PC-9 (cell line): ENCODE measurements at regions not wholly inside any gene's neighbourhood (a gene's known extent, or its start where the extent isn't known, plus 50 kb on each side); places are given as distances from the start of the nearest gene placed in this dataset.

Source experiments
- BruUV-seq: library from RNA; stranded (reverse); fragments of 400-500 nt; replicated peaks from 2 replicates; lab custom pipeline; 2021; lab: Mats Ljungman, UMichigan
- CTCF ChIA-PET: fragments of 300-600 bp; sonication (Branson Sonifier 250); formaldehyde crosslinking; loops from one replicate; lab custom pipeline; 2022; ENCODE audit warnings: antibody characterized with exemption; lab: Charles Lee
- POLR2A ChIA-PET: fragments of 300-600 bp; sonication (Branson Sonifier 250); formaldehyde crosslinking; loops from one replicate; lab custom pipeline; 2022; ENCODE audit warnings: antibody characterized with exemption; ENCODE audit not compliant: unreplicated experiment; lab: Charles Lee
- DNase-seq, 2 experiments: peaks; one replicate each; pipeline versions ENCODE4 v3.0.0 to v3.0.0-alpha.2; 2015 to 2022; ENCODE audit warnings: mixed read lengths in 1 of 2
- H2AFZ ChIP-seq: fragments of 200-600 bp; sonication (generic); 2 replicates; pipeline ENCODE4 v1.8.1; 2017; ENCODE audit warnings: antibody characterized with exemption
- H3F3A ChIP-seq: fragments of 200-600 bp; sonication (generic); 2 replicates; pipeline ENCODE4 v1.8.1; 2017; ENCODE audit warnings: antibody characterized with exemption, mild to moderate bottlenecking, low read depth; ENCODE audit not compliant: insufficient read depth
- H3K27ac ChIP-seq: fragments of 200-600 bp; sonication (generic); 2 replicates; pipeline ENCODE4 v1.6.1; 2016; ENCODE audit warnings: mixed run types
- H3K27me3 ChIP-seq: fragments of 200-600 bp; sonication (generic); 2 replicates; pipeline ENCODE4 v1.6.1; 2016; ENCODE audit warnings: low read depth, mixed run types; ENCODE audit not compliant: insufficient read depth
- H3K36me3 ChIP-seq: fragments of 200-600 bp; sonication (generic); 2 replicates; pipeline ENCODE4 v1.6.1; 2016; ENCODE audit warnings: low read depth, mixed run types
- H3K4me1 ChIP-seq: fragments of 200-600 bp; sonication (generic); replicated peaks from 2 replicates; pipeline ENCODE4 v1.6.1; 2016; ENCODE audit warnings: mixed run types; ENCODE audit not compliant: insufficient read depth
- H3K4me2 ChIP-seq: fragments of 200-600 bp; sonication (generic); 2 replicates; pipeline ENCODE4 v1.6.1; 2017; ENCODE audit warnings: mixed run types
- H3K4me3 ChIP-seq: fragments of 200-600 bp; sonication (generic); 2 replicates; pipeline ENCODE4 v1.6.1; 2016; ENCODE audit warnings: mixed run types
- H3K79me2 ChIP-seq: fragments of 200-600 bp; sonication (generic); 2 replicates; pipeline ENCODE4 v1.6.1; 2017; ENCODE audit warnings: low read depth, mixed run types
- H3K9me2 ChIP-seq: fragments of 200-600 bp; sonication (generic); 2 replicates; pipeline ENCODE4 v1.8.1; 2017; ENCODE audit warnings: mild to moderate bottlenecking; ENCODE audit not compliant: insufficient read depth
- H3K9me3 ChIP-seq: fragments of 200-600 bp; sonication (generic); 2 replicates; pipeline ENCODE4 v1.8.1; 2016; ENCODE audit warnings: low read depth; ENCODE audit not compliant: insufficient read depth
- H4K20me1 ChIP-seq: fragments of 200-600 bp; sonication (generic); 2 replicates; pipeline ENCODE4 v1.8.1; 2017; ENCODE audit not compliant: insufficient read depth
- EZH2 ChIP-seq: fragments of 200-600 bp; sonication (generic); IDR thresholded peaks from 2 replicates; pipeline ENCODE4 v1.8.0; 2017; ENCODE audit warnings: antibody characterized with exemption, low read depth
- intact Hi-C: fragments of 100-400 bp; cut with micrococcal nuclease; formaldehyde crosslinking; loops from one replicate; pipeline ENCODE4 v1.10.0; 2022; ENCODE audit not compliant: unreplicated experiment
- TF ChIP-seq, protein P1 (sequence below): fragments of 200-600 bp; sonication (generic); conservative IDR thresholded peaks from 2 replicates; pipeline ENCODE4 v1.6.1; 2017; ENCODE audit warnings: mixed run types, antibody characterized with exemption, mild to moderate bottlenecking, moderate library complexity

DNA sequence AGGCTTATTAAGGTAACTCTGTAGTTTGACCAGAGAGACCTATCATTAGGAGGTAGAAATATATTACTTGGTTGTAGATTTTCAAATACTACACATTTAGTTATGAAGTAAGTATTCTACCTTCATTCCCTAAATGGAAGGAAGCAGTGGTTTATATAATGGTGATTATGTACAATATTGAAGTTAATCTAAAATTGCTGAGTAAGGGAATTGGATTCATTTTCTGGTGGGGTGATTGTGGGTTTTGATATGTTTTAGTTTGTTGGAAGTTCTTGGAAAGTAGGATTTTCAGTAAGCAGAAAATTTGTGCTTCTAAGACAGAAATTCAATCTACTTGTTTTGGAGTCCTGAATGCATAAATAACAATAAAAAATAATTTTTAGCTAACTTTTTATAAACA, 1830.9 kb upstream of the ADGRL3 start:
- CTCF ChIA-PET, result no interaction called here
- Histone ChIP-seq H3K4me3 (no peak overlapping the region), H3K9me2 (no peaks in the 10 kb centered on the region)

DNA sequence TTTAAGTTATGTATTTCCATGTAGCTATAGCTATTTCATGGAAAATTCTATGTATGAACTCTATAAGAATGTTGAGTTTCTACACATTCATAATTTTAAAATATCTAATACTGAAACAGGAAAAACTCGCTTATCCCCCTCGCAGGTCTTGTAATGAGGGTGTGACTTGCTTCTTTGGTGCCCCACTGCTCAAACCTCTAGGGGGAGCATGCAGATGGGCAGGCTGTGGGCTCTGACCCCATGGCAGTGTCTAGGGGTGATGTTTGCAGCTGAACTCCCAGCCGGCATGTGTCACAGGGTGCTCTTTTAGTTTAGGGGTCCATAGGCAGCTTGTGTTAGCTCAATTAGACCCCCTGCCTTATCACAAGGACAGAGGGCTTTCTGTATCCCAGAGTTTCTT, 1825.7 kb upstream of the ADGRL3 start:
- DNase-seq, result no peak
- CTCF ChIA-PET, result no interaction called here
- Histone ChIP-seq H3K79me2 (no peaks in the 10 kb centered on the region), H3F3A (no peaks in the 10 kb centered on the region), H3K9me2 (no peaks in the 10 kb centered on the region), H3K4me2 (no peak overlapping the region), H3K4me3 (no peak overlapping the region), H3K9me3 (no peaks in the 10 kb centered on the region), H4K20me1 (no peaks in the 10 kb centered on the region), H3K27me3 (no peaks in the 10 kb centered on the region), H2AFZ (no peak overlapping the region), H3K36me3 (no peaks in the 10 kb centered on the region), H3K27ac (no peak overlapping the region), H3K4me1 (no peaks in the 10 kb centered on the region)
- intact Hi-C loops, result no loop called here
- POLR2A ChIA-PET, result no interaction called here
- TF ChIP-seq, protein P1, sequence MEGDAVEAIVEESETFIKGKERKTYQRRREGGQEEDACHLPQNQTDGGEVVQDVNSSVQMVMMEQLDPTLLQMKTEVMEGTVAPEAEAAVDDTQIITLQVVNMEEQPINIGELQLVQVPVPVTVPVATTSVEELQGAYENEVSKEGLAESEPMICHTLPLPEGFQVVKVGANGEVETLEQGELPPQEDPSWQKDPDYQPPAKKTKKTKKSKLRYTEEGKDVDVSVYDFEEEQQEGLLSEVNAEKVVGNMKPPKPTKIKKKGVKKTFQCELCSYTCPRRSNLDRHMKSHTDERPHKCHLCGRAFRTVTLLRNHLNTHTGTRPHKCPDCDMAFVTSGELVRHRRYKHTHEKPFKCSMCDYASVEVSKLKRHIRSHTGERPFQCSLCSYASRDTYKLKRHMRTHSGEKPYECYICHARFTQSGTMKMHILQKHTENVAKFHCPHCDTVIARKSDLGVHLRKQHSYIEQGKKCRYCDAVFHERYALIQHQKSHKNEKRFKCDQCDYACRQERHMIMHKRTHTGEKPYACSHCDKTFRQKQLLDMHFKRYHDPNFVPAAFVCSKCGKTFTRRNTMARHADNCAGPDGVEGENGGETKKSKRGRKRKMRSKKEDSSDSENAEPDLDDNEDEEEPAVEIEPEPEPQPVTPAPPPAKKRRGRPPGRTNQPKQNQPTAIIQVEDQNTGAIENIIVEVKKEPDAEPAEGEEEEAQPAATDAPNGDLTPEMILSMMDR, result no peak
- no peak for TF ChIP-seq EZH2
- BruUV-seq, result no TSS peak

More for the DNA sequence above, 1830.9 kb upstream of the ADGRL3 start:
- H3K36me3 ChIP-seq, result no peaks in the 10 kb centered on the region
- no peaks in the 10 kb centered on the region for H3F3A ChIP-seq
- H2AFZ ChIP-seq, result no peak overlapping the region
- no peaks in the 10 kb centered on the region for H3K9me3 ChIP-seq
- no peaks in the 10 kb centered on the region for H3K27me3 ChIP-seq
- intact Hi-C loops, result no loop called here
- no peak for DNase-seq
- POLR2A ChIA-PET, result no interaction called here
- TF ChIP-seq, protein P1, result no peak
- no peak for TF ChIP-seq EZH2
- H3K79me2 ChIP-seq, result no peaks in the 10 kb centered on the region
- H3K27ac ChIP-seq, result no peak overlapping the region
- no TSS peak for BruUV-seq
- H3K4me1 ChIP-seq, result no peaks in the 10 kb centered on the region
- H4K20me1 ChIP-seq, result no peaks in the 10 kb centered on the region
- H3K4me2 ChIP-seq, result no peak overlapping the region

DNA sequence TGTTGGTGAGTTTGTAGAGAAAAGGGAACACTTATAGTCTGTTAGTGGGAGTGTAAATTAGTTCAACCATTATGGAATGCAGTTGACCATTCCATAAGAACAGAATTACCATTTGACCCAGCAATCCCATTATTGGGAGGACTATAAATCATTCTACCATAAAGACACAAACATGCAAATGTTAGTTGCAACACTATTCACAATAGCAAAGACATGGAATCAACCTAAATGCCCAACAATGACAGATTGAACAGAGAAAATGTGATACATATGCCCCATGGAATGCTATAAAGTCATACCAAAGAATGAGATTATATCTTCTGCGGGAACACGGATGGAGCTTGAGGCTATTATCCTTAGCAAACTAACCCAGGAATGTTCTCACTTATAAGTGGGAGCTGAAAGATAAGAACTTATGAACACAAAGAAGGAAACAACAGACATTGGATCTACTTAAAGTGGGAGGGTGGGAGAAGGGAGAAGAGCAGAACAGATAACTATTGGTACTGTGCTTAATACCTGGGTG, 1819.2 kb upstream of the ADGRL3 start:
- H4K20me1 ChIP-seq, result no peaks in the 10 kb centered on the region
- no peaks in the 10 kb centered on the region for H3F3A ChIP-seq
- CTCF ChIA-PET, result no interaction called here
- no peak overlapping the region for H3K4me3 ChIP-seq
- H3K9me2 ChIP-seq, result no peaks in the 10 kb centered on the region
- TF ChIP-seq, protein P1, result no peak
- TF ChIP-seq EZH2, result no peak
- no peaks in the 10 kb centered on the region for H3K4me1 ChIP-seq
- POLR2A ChIA-PET, result no interaction called here
- no peak overlapping the region for H3K27ac ChIP-seq
- no peaks in the 10 kb centered on the region for H3K36me3 ChIP-seq
- no peak overlapping the region for H3K4me2 ChIP-seq
- intact Hi-C loops, result no loop called here
- no peaks in the 10 kb centered on the region for H3K27me3 ChIP-seq
- no peak for DNase-seq
- no peaks in the 10 kb centered on the region for H3K9me3 ChIP-seq
- no peak overlapping the region for H2AFZ ChIP-seq
- no TSS peak for BruUV-seq
- no peaks in the 10 kb centered on the region for H3K79me2 ChIP-seq
